ENCODE measurements at regions not wholly inside any gene's neighbourhood (a gene's known extent, or its start where the extent isn't known, plus 50 kb on each side); places are given as distances from the start of the nearest gene placed in this dataset.

- TF ChIP-seq CTCF (optimal IDR thresholded peaks at IDR 0.05 in 1 of 3, IDR thresholded peaks at IDR 0.05 in 1 of 3, conservative IDR thresholded peaks at IDR 0.05 in 1 of 3; ENCODE audit: extremely low read depth in 1 of 3, insufficient read depth in 2 of 3, low read length in 3 of 3) (no peak), EZH2 (IDR thresholded peaks at IDR 0.05; ENCODE audit: low read length) (no peak)
Measured at GRCh38 chr4:12393631-12394262, 965.1 kb upstream of the HS3ST1 start.

Measured in keratinocyte (primary cell).